T-helper 22 cell (primary cell): ENCODE measurements at regions not wholly inside any gene's neighbourhood (a gene's known extent, or its start where the extent isn't known, plus 50 kb on each side); places are given as distances from the start of the nearest gene placed in this dataset.
"Not testable (repeated sequence)": the region's sequence is repeated elsewhere in the genome, so short reads cannot be mapped to it uniquely, and the experiment has no call there.

ENCODE experiments used
- DNase-seq: peaks from one replicate; pipeline ENCODE4 v3.0.0-alpha.2; 2020; ENCODE audit warnings: low read depth

- no peak for DNase-seq
Observed at GRCh38 chr2:8502316-8502715, 179.5 kb upstream of the ID2 start.

- DNase-seq = no peak
Observed at GRCh38 chr2:8505311-8505920, 176.4 kb upstream of the ID2 start.

GRCh38 chr2:8506746-8507145 lies 175.1 kb upstream of the ID2 start:
- DNase-seq = no peak

DNA sequence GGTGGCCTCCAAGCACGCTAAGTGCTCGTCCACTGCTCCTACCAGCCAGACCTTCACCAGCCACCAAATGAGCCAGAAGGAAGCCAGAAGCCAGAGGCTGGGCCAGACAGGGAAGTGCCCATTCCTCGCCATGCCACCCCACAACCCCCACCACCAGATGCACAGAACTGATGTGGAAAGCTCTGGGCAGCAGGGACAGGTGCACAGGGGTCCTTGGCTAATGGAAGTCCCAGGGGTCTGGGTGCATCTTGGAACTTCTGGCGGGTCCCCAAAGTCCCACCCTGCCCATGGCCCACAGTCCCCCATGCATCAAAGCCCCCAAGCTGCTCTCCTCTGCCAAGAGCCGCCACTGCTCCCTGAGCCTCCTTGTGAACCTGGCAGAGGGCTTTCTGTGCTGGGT lies 173.1 kb upstream of the ID2 start:
- DNase-seq = no peak

DNA sequence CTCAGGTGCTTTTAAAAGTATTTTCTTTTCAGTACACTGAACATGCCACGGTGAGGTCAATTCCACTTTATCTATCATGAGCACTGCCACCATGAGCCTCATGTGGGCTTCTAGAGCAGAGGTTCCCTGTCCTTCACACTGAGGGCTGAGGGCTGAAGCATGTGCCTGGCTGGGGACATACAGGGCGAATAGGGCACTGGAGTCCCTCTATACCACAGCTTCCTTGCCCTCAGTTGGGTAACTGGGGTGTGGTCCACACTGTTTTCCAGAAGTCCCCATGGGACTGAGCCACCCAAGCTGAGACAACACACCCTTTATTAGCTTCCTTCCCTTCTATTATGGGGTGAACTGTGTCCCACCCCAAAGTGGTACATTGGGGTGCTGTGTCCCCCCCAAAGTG lies 172.2 kb upstream of the ID2 start:
- DNase-seq = no peak

GRCh38 chr2:8510055-8510454 lies 171.8 kb upstream of the ID2 start:
- DNase-seq = not testable (repeated sequence)

DNA sequence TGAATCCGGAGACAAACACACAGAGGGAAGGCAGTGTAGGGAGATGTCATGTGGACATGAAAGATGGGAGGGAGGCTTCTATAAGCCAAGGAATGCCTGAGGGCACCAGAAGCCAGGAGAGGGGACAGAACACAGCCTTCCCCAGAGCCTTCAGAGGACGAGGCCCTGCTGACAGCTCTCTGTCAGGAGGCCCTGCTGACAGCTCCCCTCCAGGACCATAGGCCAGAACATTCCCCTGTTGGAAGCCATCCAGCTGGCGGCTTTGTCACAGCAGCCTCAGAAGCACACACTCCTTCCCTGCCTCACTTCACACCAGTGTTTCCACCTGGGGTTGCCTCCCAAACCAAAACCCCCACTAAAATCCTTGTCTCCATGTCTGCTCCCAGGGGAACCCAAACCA lies 171.3 kb upstream of the ID2 start:
- no peak for DNase-seq

- DNase-seq = no peak
Observed at GRCh38 chr2:8511868-8512612, 169.8 kb upstream of the ID2 start.

DNA sequence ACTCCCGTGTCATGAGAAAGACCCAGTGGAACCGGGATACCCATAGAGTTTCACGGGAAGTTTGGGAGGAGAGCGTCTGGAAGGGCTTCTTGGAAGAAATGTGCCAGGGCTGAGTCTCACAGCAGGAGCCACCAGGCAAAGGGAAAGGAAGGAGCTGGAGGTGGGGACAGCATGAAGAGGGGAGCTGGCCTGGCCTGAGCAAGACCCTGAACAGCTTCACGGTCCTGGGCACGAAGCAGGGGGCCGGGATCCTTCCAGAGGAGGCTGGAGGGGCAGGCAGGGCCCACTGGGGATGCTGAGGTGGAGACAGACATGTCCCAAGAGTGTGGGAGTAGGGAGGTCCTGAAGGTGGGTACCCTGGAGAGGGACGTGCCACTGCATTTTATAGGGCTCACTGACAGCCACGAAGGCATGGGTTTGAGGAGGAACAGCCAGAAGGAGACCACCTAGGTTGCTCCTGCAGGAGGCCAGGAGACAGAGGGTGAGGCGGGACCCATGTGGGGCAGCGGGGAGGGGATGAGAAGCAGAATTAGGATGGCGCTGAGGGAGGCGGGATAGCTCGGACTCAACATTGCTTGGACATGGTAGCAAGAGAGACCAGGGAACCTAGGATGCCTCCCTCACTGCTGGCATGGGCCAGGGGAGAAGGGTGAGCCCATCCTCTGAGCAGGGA lies 168.1 kb upstream of the ID2 start:
- no peak for DNase-seq

GRCh38 chr2:8514274-8514662 lies 167.6 kb upstream of the ID2 start:
- no peak for DNase-seq

DNA sequence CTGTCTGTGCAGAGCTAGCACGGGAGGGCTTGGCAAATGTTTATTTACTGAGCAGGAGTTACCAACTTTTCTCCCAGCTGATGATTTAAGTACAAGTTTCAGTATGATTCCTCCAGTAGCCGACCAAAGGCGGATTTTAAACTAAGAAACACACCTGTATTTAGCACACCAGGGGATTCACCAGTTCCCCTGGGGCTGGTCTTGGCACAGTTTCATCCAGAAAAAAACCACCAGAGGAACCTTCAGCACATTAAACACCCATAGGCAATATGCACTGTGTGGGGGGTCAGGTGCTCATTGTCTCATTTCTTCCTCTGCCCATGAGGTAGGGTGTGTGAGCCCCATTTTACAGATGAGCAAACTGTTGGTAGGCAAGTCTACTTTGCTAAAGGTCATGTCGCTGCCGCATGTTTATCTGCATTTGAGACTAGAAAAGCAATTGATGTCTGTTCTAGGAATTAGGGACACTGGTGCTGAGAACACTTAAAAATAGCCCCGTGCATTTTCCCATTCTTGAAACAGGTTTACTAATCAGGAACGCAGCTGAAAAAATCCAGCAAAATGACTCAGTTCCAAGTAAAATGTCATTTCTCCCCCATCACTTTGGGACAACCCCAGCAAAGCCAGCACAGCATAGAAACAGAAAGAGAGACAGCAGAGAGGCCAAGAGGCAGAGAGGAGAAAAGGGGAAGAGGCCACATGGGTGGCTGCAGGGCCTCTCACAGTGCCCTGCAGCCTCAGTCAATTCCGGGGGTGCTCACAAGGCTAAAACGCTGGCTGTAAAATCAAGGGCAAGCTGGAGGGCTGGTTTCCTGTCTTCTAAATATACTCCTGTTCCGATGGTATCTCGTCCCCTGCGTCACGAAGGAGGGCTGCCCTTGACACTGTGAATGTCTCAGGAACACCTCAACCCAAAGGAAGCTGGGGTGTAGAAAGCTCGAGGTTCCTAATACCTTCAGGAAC lies 166.8 kb upstream of the ID2 start:
- peak; percentile 58 for DNase-seq

GRCh38 chr2:8515864-8516533 lies 165.9 kb upstream of the ID2 start:
- no peak for DNase-seq

DNA sequence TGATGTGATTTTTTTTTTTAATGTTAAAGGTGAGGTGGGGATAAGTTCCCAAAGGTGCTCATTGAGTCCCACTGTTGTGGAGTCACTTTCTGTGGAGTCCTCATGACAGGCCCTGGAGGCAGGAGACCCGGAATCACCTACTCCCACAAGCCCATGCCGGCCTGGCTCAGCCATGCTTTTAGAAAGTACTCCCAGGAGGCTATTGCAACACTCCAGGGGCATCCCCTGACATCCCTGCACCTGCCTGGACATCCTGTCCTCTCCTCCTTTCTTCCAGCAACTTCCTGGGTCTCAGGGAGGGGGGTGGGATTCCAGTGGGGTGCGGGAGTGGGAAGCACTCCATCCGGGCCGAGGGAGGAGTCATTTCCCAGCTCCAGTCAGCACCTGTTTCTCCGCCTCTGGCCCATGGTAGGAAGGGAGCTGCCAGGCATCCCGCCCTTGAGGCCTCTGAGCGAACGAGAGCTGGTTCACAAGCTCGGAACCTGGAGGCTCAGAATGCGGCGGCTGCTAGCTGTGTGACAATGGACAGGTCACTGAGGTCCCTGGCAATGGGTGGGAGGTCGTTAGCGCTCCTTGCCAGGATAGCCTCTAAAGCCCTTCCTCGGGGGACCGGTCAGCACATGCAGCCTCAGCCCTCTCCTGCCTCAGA lies 163.9 kb upstream of the ID2 start:
- no peak for DNase-seq

GRCh38 chr2:8518979-8519668 lies 162.7 kb upstream of the ID2 start:
- no peak for DNase-seq

DNA sequence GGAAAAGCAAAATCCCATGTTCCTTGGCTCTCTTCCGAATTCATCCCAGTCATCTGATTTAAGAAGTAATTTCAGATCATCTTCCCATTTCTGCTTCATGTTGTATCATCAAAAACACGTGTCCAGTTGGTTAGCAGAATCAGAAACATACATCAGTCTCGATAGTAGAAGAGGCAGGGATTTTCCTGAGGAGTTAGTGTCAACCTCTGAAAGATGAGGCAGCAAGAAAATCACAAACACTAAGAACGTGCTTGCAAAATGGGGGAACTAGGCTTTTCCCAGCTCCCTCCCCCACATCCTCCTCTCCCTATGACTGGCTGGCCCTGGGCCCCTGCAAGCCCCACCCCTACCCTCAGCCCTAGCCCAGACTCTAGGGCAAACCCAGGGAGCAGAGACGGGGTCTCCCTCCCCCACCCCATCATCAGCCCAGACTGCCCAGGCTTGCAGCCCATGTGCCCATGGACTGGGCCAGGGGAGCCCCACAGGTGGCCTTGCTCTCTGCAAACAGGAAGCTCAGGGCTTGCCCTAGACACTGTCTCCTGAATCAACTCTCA lies 161.0 kb upstream of the ID2 start:
- DNase-seq = no peak

DNA sequence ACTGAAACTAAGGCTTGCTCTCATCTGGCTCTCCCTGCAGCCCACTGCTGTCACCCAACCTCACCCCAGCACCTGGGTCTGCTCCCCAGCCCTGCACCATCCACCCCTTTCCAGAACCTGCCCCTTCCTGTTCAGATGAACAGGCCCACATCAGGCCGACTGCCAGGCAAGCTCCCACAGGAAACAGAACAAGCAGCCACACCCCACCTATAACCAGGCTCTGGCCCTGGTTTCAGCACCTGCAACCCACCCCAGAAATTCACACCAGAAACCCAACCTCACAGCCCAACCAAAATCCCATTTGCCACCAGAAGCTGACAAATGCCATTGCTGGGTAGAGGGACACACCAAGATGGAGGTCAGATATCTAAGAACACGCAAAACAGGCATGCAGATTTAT lies 159.2 kb upstream of the ID2 start:
- no peak for DNase-seq

GRCh38 chr2:8524388-8524787 lies 157.5 kb upstream of the ID2 start:
- no peak for DNase-seq

GRCh38 chr2:8524823-8525222 lies 157.0 kb upstream of the ID2 start:
- DNase-seq = no peak

GRCh38 chr2:8525236-8525581 lies 156.6 kb upstream of the ID2 start:
- DNase-seq = no peak
